Astrocyte of the cerebellum (primary cell): ENCODE measurements at regions not wholly inside any gene's neighbourhood (a gene's known extent, or its start where the extent isn't known, plus 50 kb on each side); places are given as distances from the start of the nearest gene placed in this dataset.

Source experiments
- DNase-seq: peaks from one replicate; pipeline ENCODE4 v3.0.0-alpha.2; 2011; ENCODE audit warnings: low read depth
- H3K4me3 ChIP-seq: 2 replicates; pipeline ENCODE4 v1.5.1; 2011; ENCODE audit warnings: mild to moderate bottlenecking, low read depth, low read length, moderate library complexity
- CTCF ChIP-seq: IDR thresholded peaks from 2 replicates; pipeline ENCODE4 v1.5.1; 2012; ENCODE audit warnings: low read length, low read depth, moderate library complexity, mild to moderate bottlenecking; ENCODE audit errors: missing control alignments
- in situ Hi-C: cut with HindIII; loops from 2 replicates; pipeline ENCODE4 v1.10.0; 2017; ENCODE audit warnings: low sequenced_read_pairs

DNA sequence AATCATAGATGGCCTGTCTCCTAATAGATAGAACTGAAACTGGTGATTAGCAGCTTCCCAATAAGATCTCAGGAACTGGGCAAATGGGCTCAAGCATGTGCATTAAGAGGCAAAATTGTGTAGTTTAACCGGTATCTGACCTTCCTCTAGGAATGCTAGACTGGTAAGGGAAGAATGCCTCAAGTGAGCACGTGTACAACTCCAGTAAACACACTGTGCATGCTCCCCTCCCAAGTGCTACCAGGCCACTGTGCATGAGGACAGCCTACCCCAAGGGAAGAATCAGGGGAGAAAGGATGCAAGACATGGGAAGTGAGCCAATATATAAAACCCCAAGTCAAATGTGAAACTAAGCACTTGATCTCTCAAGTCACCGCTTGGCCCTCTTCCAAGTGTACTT lies 1157.4 kb upstream of the CDH18 start:
- H3K4me3 ChIP-seq, result no peak overlapping the region
- in situ Hi-C loops, result no loop called here
- no peak for TF ChIP-seq CTCF
- no peak for DNase-seq

DNA sequence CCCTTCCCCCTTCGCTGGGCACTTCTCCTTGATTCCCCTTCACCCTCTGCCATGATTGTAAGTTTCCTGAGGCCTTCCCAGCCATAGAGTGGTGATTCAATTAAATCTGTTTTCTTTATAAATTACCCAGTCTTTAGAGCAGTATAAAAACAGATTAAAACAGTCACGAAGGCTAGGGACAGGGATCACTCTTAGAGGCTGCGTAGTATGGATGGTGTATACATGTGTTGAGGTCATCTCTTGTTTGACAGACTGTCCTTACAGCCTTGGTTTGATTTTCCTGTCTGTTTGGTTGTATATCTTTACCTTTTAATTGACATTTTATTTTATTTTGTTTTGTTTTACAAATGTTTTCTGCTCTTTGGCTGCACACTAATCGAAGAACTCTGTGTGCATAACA lies 1155.7 kb upstream of the CDH18 start:
- TF ChIP-seq CTCF, result no peak
- in situ Hi-C loops, result no loop called here
- no peak overlapping the region for H3K4me3 ChIP-seq
- DNase-seq, result no peak

DNA sequence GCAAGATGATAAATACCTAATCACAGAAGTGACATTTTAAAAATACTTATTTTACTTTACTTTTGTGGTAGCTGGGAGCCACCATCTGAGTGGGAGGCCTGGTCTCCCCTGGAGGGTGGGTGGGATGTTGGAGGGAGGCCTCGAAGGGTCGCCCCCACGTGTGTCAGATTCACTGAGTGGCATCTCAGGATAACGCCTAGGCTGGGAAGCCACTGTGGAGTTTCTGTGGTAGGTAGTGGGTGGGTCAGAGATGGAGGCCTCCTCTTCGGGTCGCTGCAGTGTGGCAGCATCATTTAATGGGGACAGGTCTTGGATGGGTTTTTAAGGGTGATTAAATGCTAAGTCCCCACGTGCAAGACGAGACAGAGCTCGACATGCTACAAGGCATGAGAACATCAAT lies 1154.8 kb upstream of the CDH18 start:
- DNase-seq, result no peak
- TF ChIP-seq CTCF, result no peak
- no peak overlapping the region for H3K4me3 ChIP-seq
- in situ Hi-C loops, result no loop called here

DNA sequence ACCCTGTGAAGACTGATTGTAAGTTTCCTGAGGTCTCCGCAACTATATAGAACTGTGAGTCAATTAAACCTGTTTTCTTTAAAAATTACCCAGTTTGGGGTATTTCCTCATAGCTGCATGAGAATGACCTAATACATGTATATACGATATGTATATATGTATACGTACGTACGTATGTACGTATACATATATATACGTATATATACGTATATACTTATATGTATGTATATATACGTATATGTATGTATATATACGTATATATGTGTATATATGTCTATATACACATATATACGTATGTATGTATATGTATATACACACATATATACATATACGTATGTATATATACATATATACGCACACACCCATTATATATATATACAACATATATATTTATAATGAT lies 1153.0 kb upstream of the CDH18 start:
- no peak for DNase-seq
- H3K4me3 ChIP-seq, result no peak overlapping the region
- in situ Hi-C loops, result no loop called here
- TF ChIP-seq CTCF, result no peak

DNA sequence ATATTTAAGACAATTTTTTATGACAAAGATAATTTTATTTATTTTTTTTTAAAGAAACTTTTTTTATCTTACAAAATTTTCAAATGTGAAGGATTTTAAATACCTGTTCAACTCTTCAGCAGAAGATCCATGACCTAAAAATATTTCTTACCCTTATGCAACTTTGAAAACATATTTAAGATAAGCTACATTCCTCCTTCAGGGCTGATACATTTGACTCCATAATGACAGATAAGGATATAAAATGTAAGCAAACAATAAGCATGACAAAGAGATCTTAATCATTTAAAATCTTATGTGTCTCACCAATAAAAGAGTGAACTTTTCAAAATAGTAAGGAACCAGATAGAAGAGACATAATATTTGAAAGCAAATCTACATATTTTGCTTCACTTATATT lies 1138.2 kb upstream of the CDH18 start:
- no peak overlapping the region for H3K4me3 ChIP-seq
- in situ Hi-C loops, result no loop called here
- DNase-seq, result no peak
- TF ChIP-seq CTCF, result no peak

GRCh38 chr5:21125238-21125983 lies 1137.4 kb upstream of the CDH18 start:
- no peak for DNase-seq
- H3K4me3 ChIP-seq, result no peak overlapping the region

More at GRCh38 chr5:21125238-21125983, 1137.4 kb upstream of the CDH18 start:
- no peak for TF ChIP-seq CTCF
- in situ Hi-C loops, result no loop called here
